ENCODE measurements at regions not wholly inside any gene's neighbourhood (a gene's known extent, or its start where the extent isn't known, plus 50 kb on each side); places are given as distances from the start of the nearest gene placed in this dataset.
"Not testable (repeated sequence)": the region's sequence is repeated elsewhere in the genome, so short reads cannot be mapped to it uniquely, and the experiment has no call there.

GRCh38 chr2:172261292-172261691 is 158.6 kb upstream of the DLX2 start:
- Mint-ChIP-seq H3K36me3 (ENCODE audit: insufficient read depth, unreplicated experiment) (no peaks in the 10 kb centered on the region), H3K27me3 (ENCODE audit: insufficient read depth, unreplicated experiment) (no peaks in the 10 kb centered on the region), H3K4me1 (ENCODE audit: insufficient read depth, unreplicated experiment) (peaks cover 20% of the 10 kb centered on the region), H3K9me3 (ENCODE audit: unreplicated experiment) (no peaks in the 10 kb centered on the region), H3K4me3 (ENCODE audit: unreplicated experiment) (peak overlapping the region; percentile 24), H3K27ac (ENCODE audit: low read depth, unreplicated experiment) (peak overlapping the region; percentile 93)
- POLR2A ChIA-PET = interaction anchor here (0.6 to 12.6 kb wide), 16 partner anchors 8 to 203 kb away, joined by 3 to 245 read pairs (median 5); no protein-coding TSS in a partner anchor
- no TSS peak for BruUV-seq (replicated peaks)
- CTCF ChIA-PET = interaction anchor here (1.3 kb wide), 1 partner anchor 87 kb away, joined by 6 read pairs; no protein-coding TSS in a partner anchor
- intact Hi-C loops (cut with micrococcal nuclease) = no loop called here
- peak; percentile 65 for DNase-seq (ENCODE audit: unreplicated experiment)
- no peak for TF ChIP-seq CTCF (IDR thresholded peaks at IDR 0.05; ENCODE audit: unreplicated experiment)

- H3K27ac Mint-ChIP-seq (ENCODE audit: low read depth, unreplicated experiment) = no peak overlapping the region
- no TSS peak for BruUV-seq (replicated peaks)
- H3K27me3 Mint-ChIP-seq (ENCODE audit: insufficient read depth, unreplicated experiment) = no peaks in the 10 kb centered on the region
- ChIA-PET POLR2A (interaction anchor here (1.5 to 12.6 kb wide), 5 partner anchors 9 to 68 kb away, joined by 6 to 245 read pairs (median 14); no protein-coding TSS in a partner anchor), CTCF (interaction anchor here (0.6 kb wide), 2 partner anchors 67 to 90 kb away, joined by 3 to 4 read pairs; no protein-coding TSS in a partner anchor)
- H3K4me3 Mint-ChIP-seq (ENCODE audit: unreplicated experiment) = no peak overlapping the region
- H3K4me1 Mint-ChIP-seq (ENCODE audit: insufficient read depth, unreplicated experiment) = peaks cover 14% of the 10 kb centered on the region
- no peak for TF ChIP-seq CTCF (IDR thresholded peaks at IDR 0.05; ENCODE audit: unreplicated experiment)
- no peak for DNase-seq (ENCODE audit: unreplicated experiment)
- intact Hi-C loops (cut with micrococcal nuclease) = no loop called here
- H3K36me3 Mint-ChIP-seq (ENCODE audit: insufficient read depth, unreplicated experiment) = no peaks in the 10 kb centered on the region
- H3K9me3 Mint-ChIP-seq (ENCODE audit: unreplicated experiment) = no peaks in the 10 kb centered on the region
Measured at GRCh38 chr2:172262486-172262885, 159.8 kb upstream of the DLX2 start.

- CTCF ChIA-PET; H3K27me3 Mint-ChIP-seq (ENCODE audit: insufficient read depth, unreplicated experiment); H3K27ac Mint-ChIP-seq (ENCODE audit: low read depth, unreplicated experiment); H3K4me3 Mint-ChIP-seq (ENCODE audit: unreplicated experiment); H3K9me3 Mint-ChIP-seq (ENCODE audit: unreplicated experiment); DNase-seq (ENCODE audit: unreplicated experiment); intact Hi-C loops (cut with micrococcal nuclease); H3K36me3 Mint-ChIP-seq (ENCODE audit: insufficient read depth, unreplicated experiment); BruUV-seq (replicated peaks): not testable (repeated sequence)
- H3K4me1 Mint-ChIP-seq (ENCODE audit: insufficient read depth, unreplicated experiment) = peaks cover 14% of the 10 kb centered on the region
- POLR2A ChIA-PET = interaction anchor here (1.2 kb wide), 1 partner anchor 14 kb away, joined by 3 read pairs; no protein-coding TSS in a partner anchor
Measured at GRCh38 chr2:172264820-172265219, 162.1 kb upstream of the DLX2 start.

- BruUV-seq (replicated peaks); H3K27ac Mint-ChIP-seq (ENCODE audit: low read depth, unreplicated experiment); intact Hi-C loops (cut with micrococcal nuclease); H3K27me3 Mint-ChIP-seq (ENCODE audit: insufficient read depth, unreplicated experiment); DNase-seq (ENCODE audit: unreplicated experiment); H3K9me3 Mint-ChIP-seq (ENCODE audit: unreplicated experiment); H3K4me1 Mint-ChIP-seq (ENCODE audit: insufficient read depth, unreplicated experiment); H3K4me3 Mint-ChIP-seq (ENCODE audit: unreplicated experiment); H3K36me3 Mint-ChIP-seq (ENCODE audit: insufficient read depth, unreplicated experiment): not testable (repeated sequence)
- CTCF ChIA-PET = interaction anchor here (0.6 to 1.8 kb wide), 2 partner anchors 178 to 192 kb away, joined by 3 to 4 read pairs; no protein-coding TSS in a partner anchor
- POLR2A ChIA-PET = interaction anchor here (0.6 to 2.7 kb wide), 4 partner anchors 16 to 186 kb away, joined by 4 to 10 read pairs (median 6); no protein-coding TSS in a partner anchor
Measured at GRCh38 chr2:172269507-172270244, 157.7 kb upstream of the ITGA6 start.

Measured in MCF 10A (cell line).